ENCODE measurements at regions not wholly inside any gene's neighbourhood (a gene's known extent, or its start where the extent isn't known, plus 50 kb on each side); places are given as distances from the start of the nearest gene placed in this dataset.

- Histone ChIP-seq H3K36me3 (ENCODE audit: control insufficient read depth in 4 of 4, insufficient read depth in 4 of 4, low read length in 4 of 4) (no peaks in the 10 kb centered on the region), H3K9ac (ENCODE audit: insufficient read depth in 1 of 2, low read length in 2 of 2) (no peak overlapping the region), H3K4me1 (ENCODE audit: control insufficient read depth in 5 of 5, insufficient read depth in 5 of 5, low read length in 5 of 5) (no peaks in the 10 kb centered on the region), H3K27me3 (ENCODE audit: control insufficient read depth in 3 of 3, insufficient read depth in 3 of 3, low read length in 2 of 3) (no peaks in the 10 kb centered on the region), H3K9me3 (ENCODE audit: control insufficient read depth in 4 of 4, insufficient read depth in 3 of 4, low read length in 3 of 4) (no peaks in the 10 kb centered on the region), H3K27ac (ENCODE audit: low read depth in 1 of 2, low read length in 1 of 2) (no peak overlapping the region), H3K4me3 (no peak overlapping the region)
- 37 to 42% methylated on average over 3 of the region's 3 CpGs for WGBS, 2 donors
- ATAC-seq (ENCODE audit: insufficient read depth, low FRiP score) = no peak
- no peak for DNase-seq
- no peak for TF ChIP-seq CTCF (IDR thresholded peaks at IDR 0.05; ENCODE audit: control extremely low read depth, extremely low read depth)
These were observed 78.1 kb upstream of the VWDE start for GRCh38 chr7:12481722-12482121.

- DNase-seq (no peak), ATAC-seq (ENCODE audit: insufficient read depth, low FRiP score) (no peak)
- H3K9me3 ChIP-seq (ENCODE audit: control insufficient read depth in 4 of 4, insufficient read depth in 3 of 4, low read length in 3 of 4) = no peaks in the 10 kb centered on the region
- no peaks in the 10 kb centered on the region for H3K27me3 ChIP-seq (ENCODE audit: control insufficient read depth in 3 of 3, insufficient read depth in 3 of 3, low read length in 2 of 3)
- H3K36me3 ChIP-seq (ENCODE audit: control insufficient read depth in 4 of 4, insufficient read depth in 4 of 4, low read length in 4 of 4) = no peaks in the 10 kb centered on the region
- H3K27ac ChIP-seq (ENCODE audit: low read depth in 1 of 2, low read length in 1 of 2) = no peak overlapping the region
- no peaks in the 10 kb centered on the region for H3K4me1 ChIP-seq (ENCODE audit: control insufficient read depth in 5 of 5, insufficient read depth in 5 of 5, low read length in 5 of 5)
- H3K4me3 ChIP-seq = no peak overlapping the region
- WGBS, 2 donors = 95 to 96% methylated on average over 2 of the region's 2 CpGs
- TF ChIP-seq CTCF (IDR thresholded peaks at IDR 0.05; ENCODE audit: control extremely low read depth, extremely low read depth) = no peak
- H3K9ac ChIP-seq (ENCODE audit: insufficient read depth in 1 of 2, low read length in 2 of 2) = no peak overlapping the region
These were observed 82.2 kb upstream of the VWDE start for GRCh38 chr7:12485845-12486244.

GRCh38 chr7:12488341-12488740 is 82.2 kb upstream of the SCIN start:
- Histone ChIP-seq H3K27me3 (ENCODE audit: control insufficient read depth in 3 of 3, insufficient read depth in 3 of 3, low read length in 2 of 3) (no peaks in the 10 kb centered on the region), H3K9me3 (ENCODE audit: control insufficient read depth in 4 of 4, insufficient read depth in 3 of 4, low read length in 3 of 4) (no peaks in the 10 kb centered on the region), H3K4me3 (no peak overlapping the region), H3K27ac (ENCODE audit: low read depth in 1 of 2, low read length in 1 of 2) (no peak overlapping the region), H3K9ac (ENCODE audit: insufficient read depth in 1 of 2, low read length in 2 of 2) (no peak overlapping the region), H3K4me1 (ENCODE audit: control insufficient read depth in 5 of 5, insufficient read depth in 5 of 5, low read length in 5 of 5) (no peaks in the 10 kb centered on the region), H3K36me3 (ENCODE audit: control insufficient read depth in 4 of 4, insufficient read depth in 4 of 4, low read length in 4 of 4) (no peaks in the 10 kb centered on the region)
- TF ChIP-seq CTCF (IDR thresholded peaks at IDR 0.05; ENCODE audit: control extremely low read depth, extremely low read depth) = no peak
- DNase-seq (no peak), ATAC-seq (ENCODE audit: insufficient read depth, low FRiP score) (no peak)

- no peaks in the 10 kb centered on the region for H3K9me3 ChIP-seq (ENCODE audit: control insufficient read depth in 4 of 4, insufficient read depth in 3 of 4, low read length in 3 of 4)
- H3K4me1 ChIP-seq (ENCODE audit: control insufficient read depth in 5 of 5, insufficient read depth in 5 of 5, low read length in 5 of 5) = no peaks in the 10 kb centered on the region
- H3K36me3 ChIP-seq (ENCODE audit: control insufficient read depth in 4 of 4, insufficient read depth in 4 of 4, low read length in 4 of 4) = no peaks in the 10 kb centered on the region
- no peaks in the 10 kb centered on the region for H3K27me3 ChIP-seq (ENCODE audit: control insufficient read depth in 3 of 3, insufficient read depth in 3 of 3, low read length in 2 of 3)
- H3K4me3 ChIP-seq = no peak overlapping the region
- WGBS, 2 donors = 19 to 39% methylated on average over 2 of the region's 2 CpGs
- ATAC-seq (ENCODE audit: insufficient read depth, low FRiP score) (no peak), DNase-seq (peak in 2 of 3 donors; percentile 27 to 36)
- H3K27ac ChIP-seq (ENCODE audit: low read depth in 1 of 2, low read length in 1 of 2) = no peak overlapping the region
- no peak overlapping the region for H3K9ac ChIP-seq (ENCODE audit: insufficient read depth in 1 of 2, low read length in 2 of 2)
- TF ChIP-seq CTCF (IDR thresholded peaks at IDR 0.05; ENCODE audit: control extremely low read depth, extremely low read depth) = no peak
These were observed 80.3 kb upstream of the SCIN start for GRCh38 chr7:12490107-12490688.
